ENCODE measurements at regions not wholly inside any gene's neighbourhood (a gene's known extent, or its start where the extent isn't known, plus 50 kb on each side); places are given as distances from the start of the nearest gene placed in this dataset.

- Histone ChIP-seq H3K9me2 (ENCODE audit: insufficient read depth) (no peaks in the 10 kb centered on the region), H2AFZ (peak overlapping the region; percentile 18; the same call in 1 of the 2 replicates), H3K36me3 (ENCODE audit: insufficient read depth) (no peaks in the 10 kb centered on the region), H3K27ac (ENCODE audit: low read depth) (no peak overlapping the region), H3K79me2 (replicated peaks; ENCODE audit: insufficient read depth) (no peaks in the 10 kb centered on the region), H3F3A (replicated peaks; ENCODE audit: low read depth) (peaks cover 7% of the 10 kb centered on the region; the same call in 1 of the 2 replicates), H4K20me1 (replicated peaks; ENCODE audit: insufficient read depth) (no peaks in the 10 kb centered on the region), H3K27me3 (ENCODE audit: insufficient read depth) (no peaks in the 10 kb centered on the region), H3K4me2 (no peak overlapping the region), H3K4me3 (no peak overlapping the region), H3K4me1 (ENCODE audit: insufficient read depth) (peaks cover 31% of the 10 kb centered on the region)
- DNase-seq (ENCODE audit: low spot score), result no peak
- Mint-ChIP-seq H3K27ac (no peak overlapping the region), H3K36me3 (ENCODE audit: low read depth) (no peaks in the 10 kb centered on the region), H3K27me3 (ENCODE audit: insufficient read depth, low read depth, poor library complexity) (peaks cover 17% of the 10 kb centered on the region), H3K4me1 (peaks cover 54% of the 10 kb centered on the region), H3K4me3 (no peak overlapping the region), H3K9me3 (no peaks in the 10 kb centered on the region)
- TF ChIP-seq NANOG (IDR thresholded peaks at IDR 0.05; ENCODE audit: borderline replicate concordance) (no peak), CTCF (conservative IDR thresholded peaks at IDR 0.05; ENCODE audit: low read depth in 2 of 2) (peak; percentile 13 to 50; a peak in 2 of 4 replicates)
- no peak; the same call in 2 of the 3 replicates for ATAC-seq
Measured at GRCh38 chr5:141780952-141781781, 97.0 kb downstream of the PCDH1 start.

- Histone ChIP-seq H3K4me2 (no peak overlapping the region), H3K36me3 (ENCODE audit: insufficient read depth) (no peaks in the 10 kb centered on the region), H2AFZ (no peak overlapping the region), H3K9me2 (ENCODE audit: insufficient read depth) (no peaks in the 10 kb centered on the region), H3K4me3 (no peak overlapping the region), H3K4me1 (ENCODE audit: insufficient read depth) (peaks cover 31% of the 10 kb centered on the region), H4K20me1 (replicated peaks; ENCODE audit: insufficient read depth) (no peaks in the 10 kb centered on the region), H3K79me2 (replicated peaks; ENCODE audit: insufficient read depth) (no peaks in the 10 kb centered on the region), H3K27me3 (ENCODE audit: insufficient read depth) (no peaks in the 10 kb centered on the region), H3F3A (replicated peaks; ENCODE audit: low read depth) (peaks cover 7% of the 10 kb centered on the region; the same call in 1 of the 2 replicates), H3K27ac (ENCODE audit: low read depth) (no peak overlapping the region)
- Mint-ChIP-seq H3K27me3 (ENCODE audit: insufficient read depth, low read depth, poor library complexity) (peaks cover 17% of the 10 kb centered on the region), H3K4me1 (peaks cover 48% of the 10 kb centered on the region), H3K27ac (no peak overlapping the region), H3K36me3 (ENCODE audit: low read depth) (no peaks in the 10 kb centered on the region), H3K9me3 (no peaks in the 10 kb centered on the region), H3K4me3 (no peak overlapping the region)
- TF ChIP-seq ZNF462 (CRISPR knock-in tag; IDR thresholded peaks at IDR 0.05), result no peak
- DNase-seq (ENCODE audit: low spot score) (peak; percentile 54), ATAC-seq (peak; percentile 76)
Measured at GRCh38 chr5:141780240-141780951, 97.8 kb downstream of the PCDH1 start.

All from GM23338 (cell line).